ENCODE measurements at regions not wholly inside any gene's neighbourhood (a gene's known extent, or its start where the extent isn't known, plus 50 kb on each side); places are given as distances from the start of the nearest gene placed in this dataset.

DNA sequence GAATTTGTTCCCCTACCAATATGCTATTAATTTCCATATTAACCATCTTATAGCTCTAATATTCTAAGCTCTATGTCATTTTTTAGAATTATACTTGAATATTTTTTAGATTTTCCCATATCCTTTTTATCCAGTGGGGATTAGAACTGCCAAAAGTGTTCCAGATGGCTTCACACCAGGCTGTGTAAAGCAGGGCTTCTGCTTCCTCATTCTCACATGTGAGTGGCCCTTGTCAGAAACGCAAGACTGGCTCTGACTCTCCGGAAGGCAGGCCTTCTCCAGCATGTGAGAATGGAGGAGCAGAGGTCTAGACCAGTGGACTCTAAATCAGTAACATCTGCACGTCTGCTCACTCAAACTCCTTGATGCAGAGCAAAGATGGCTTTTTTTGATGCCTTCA, 650.1 kb downstream of the FGF9 start:
- TF ChIP-seq POLR2AphosphoS5 (IDR thresholded peaks at IDR 0.05; ENCODE audit: low read depth, low read length) (no peak), SIN3A (IDR thresholded peaks at IDR 0.05; ENCODE audit: borderline replicate concordance, insufficient read depth, low read depth, low read length) (no peak), TCF7L2 (IDR thresholded peaks at IDR 0.05; ENCODE audit: low read depth, low read length) (no peak)
- TF ChIP-seq, protein P1, sequence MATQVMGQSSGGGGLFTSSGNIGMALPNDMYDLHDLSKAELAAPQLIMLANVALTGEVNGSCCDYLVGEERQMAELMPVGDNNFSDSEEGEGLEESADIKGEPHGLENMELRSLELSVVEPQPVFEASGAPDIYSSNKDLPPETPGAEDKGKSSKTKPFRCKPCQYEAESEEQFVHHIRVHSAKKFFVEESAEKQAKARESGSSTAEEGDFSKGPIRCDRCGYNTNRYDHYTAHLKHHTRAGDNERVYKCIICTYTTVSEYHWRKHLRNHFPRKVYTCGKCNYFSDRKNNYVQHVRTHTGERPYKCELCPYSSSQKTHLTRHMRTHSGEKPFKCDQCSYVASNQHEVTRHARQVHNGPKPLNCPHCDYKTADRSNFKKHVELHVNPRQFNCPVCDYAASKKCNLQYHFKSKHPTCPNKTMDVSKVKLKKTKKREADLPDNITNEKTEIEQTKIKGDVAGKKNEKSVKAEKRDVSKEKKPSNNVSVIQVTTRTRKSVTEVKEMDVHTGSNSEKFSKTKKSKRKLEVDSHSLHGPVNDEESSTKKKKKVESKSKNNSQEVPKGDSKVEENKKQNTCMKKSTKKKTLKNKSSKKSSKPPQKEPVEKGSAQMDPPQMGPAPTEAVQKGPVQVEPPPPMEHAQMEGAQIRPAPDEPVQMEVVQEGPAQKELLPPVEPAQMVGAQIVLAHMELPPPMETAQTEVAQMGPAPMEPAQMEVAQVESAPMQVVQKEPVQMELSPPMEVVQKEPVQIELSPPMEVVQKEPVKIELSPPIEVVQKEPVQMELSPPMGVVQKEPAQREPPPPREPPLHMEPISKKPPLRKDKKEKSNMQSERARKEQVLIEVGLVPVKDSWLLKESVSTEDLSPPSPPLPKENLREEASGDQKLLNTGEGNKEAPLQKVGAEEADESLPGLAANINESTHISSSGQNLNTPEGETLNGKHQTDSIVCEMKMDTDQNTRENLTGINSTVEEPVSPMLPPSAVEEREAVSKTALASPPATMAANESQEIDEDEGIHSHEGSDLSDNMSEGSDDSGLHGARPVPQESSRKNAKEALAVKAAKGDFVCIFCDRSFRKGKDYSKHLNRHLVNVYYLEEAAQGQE (IDR thresholded peaks at IDR 0.05; ENCODE audit: insufficient read depth in 1 of 2, low read depth in 2 of 2, low read length in 1 of 2): no peak
- TF ChIP-seq, protein P2, sequence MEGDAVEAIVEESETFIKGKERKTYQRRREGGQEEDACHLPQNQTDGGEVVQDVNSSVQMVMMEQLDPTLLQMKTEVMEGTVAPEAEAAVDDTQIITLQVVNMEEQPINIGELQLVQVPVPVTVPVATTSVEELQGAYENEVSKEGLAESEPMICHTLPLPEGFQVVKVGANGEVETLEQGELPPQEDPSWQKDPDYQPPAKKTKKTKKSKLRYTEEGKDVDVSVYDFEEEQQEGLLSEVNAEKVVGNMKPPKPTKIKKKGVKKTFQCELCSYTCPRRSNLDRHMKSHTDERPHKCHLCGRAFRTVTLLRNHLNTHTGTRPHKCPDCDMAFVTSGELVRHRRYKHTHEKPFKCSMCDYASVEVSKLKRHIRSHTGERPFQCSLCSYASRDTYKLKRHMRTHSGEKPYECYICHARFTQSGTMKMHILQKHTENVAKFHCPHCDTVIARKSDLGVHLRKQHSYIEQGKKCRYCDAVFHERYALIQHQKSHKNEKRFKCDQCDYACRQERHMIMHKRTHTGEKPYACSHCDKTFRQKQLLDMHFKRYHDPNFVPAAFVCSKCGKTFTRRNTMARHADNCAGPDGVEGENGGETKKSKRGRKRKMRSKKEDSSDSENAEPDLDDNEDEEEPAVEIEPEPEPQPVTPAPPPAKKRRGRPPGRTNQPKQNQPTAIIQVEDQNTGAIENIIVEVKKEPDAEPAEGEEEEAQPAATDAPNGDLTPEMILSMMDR (IDR thresholded peaks at IDR 0.05): no peak
- ATAC-seq (no peak), DNase-seq (ENCODE audit: low read depth, low spot score) (no peak)
- no TSS peak for BruUV-seq (replicated peaks)
- Histone ChIP-seq H3K4me1 (ENCODE audit: control insufficient read depth, insufficient read depth, low read length) (no peaks in the 10 kb centered on the region), H3K27me3 (ENCODE audit: control insufficient read depth, insufficient read depth, low read length) (no peaks in the 10 kb centered on the region), H3K4me3 (ENCODE audit: low read depth in 2 of 2, low read length in 2 of 2) (no peak overlapping the region), H3K27ac (ENCODE audit: low read length) (no peak overlapping the region), H3K36me3 (ENCODE audit: control insufficient read depth, insufficient read depth, low read length) (no peaks in the 10 kb centered on the region), H3K9me3 (ENCODE audit: control insufficient read depth, insufficient read depth, low read depth, low read length) (no peaks in the 10 kb centered on the region)
- ChIA-PET POLR2A (no interaction called here), CTCF (no interaction called here)
- intact Hi-C loops (cut with micrococcal nuclease; ENCODE audit: unreplicated experiment): no loop called here
- in situ Hi-C loops (cut with HindIII; ENCODE audit: low pct_unique_long_range_greater_than_20kb, low sequenced_read_pairs): no loop called here

DNA sequence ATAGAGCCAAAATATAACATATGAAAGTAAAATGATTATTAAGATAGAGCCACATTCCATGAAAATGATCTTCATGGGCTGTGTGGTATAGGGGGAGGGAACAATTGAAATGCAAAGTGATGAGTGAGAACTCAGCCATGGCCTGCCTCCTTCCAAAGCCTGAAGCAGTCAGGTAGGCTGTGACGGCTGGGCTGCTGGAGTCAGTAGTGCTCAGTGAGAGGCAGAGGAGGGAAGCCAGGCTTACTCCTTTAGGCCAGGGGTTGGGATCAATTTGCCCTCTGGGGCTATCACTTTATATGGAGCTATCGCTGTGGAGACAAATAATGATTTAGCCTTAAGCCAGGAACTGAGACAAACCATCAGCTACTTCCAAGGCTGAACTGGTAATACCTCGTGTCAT, 654.9 kb downstream of the FGF9 start:
- in situ Hi-C loops (cut with HindIII; ENCODE audit: low pct_unique_long_range_greater_than_20kb, low sequenced_read_pairs) (no loop called here), intact Hi-C loops (cut with micrococcal nuclease; ENCODE audit: unreplicated experiment) (no loop called here)
- Histone ChIP-seq H3K27ac (ENCODE audit: low read length) (no peak overlapping the region), H3K4me3 (ENCODE audit: low read depth in 2 of 2, low read length in 2 of 2) (no peak overlapping the region), H3K4me1 (ENCODE audit: control insufficient read depth, insufficient read depth, low read length) (no peaks in the 10 kb centered on the region), H3K9me3 (ENCODE audit: control insufficient read depth, insufficient read depth, low read depth, low read length) (no peaks in the 10 kb centered on the region), H3K36me3 (ENCODE audit: control insufficient read depth, insufficient read depth, low read length) (no peaks in the 10 kb centered on the region), H3K27me3 (ENCODE audit: control insufficient read depth, insufficient read depth, low read length) (no peaks in the 10 kb centered on the region)
- ChIA-PET POLR2A (no interaction called here), CTCF (no interaction called here)
- no TSS peak for BruUV-seq (replicated peaks)
- ATAC-seq: no peak
- no peak for DNase-seq (ENCODE audit: low read depth, low spot score)
- no peak for TF ChIP-seq SIN3A (IDR thresholded peaks at IDR 0.05; ENCODE audit: borderline replicate concordance, insufficient read depth, low read depth, low read length)
- TF ChIP-seq POLR2AphosphoS5 (IDR thresholded peaks at IDR 0.05; ENCODE audit: low read depth, low read length): no peak
- TF ChIP-seq, protein P2 (IDR thresholded peaks at IDR 0.05): no peak
- no peak for TF ChIP-seq TCF7L2 (IDR thresholded peaks at IDR 0.05; ENCODE audit: low read depth, low read length)
- TF ChIP-seq, protein P1 (IDR thresholded peaks at IDR 0.05; ENCODE audit: insufficient read depth in 1 of 2, low read depth in 2 of 2, low read length in 1 of 2): no peak
